HEK293 (cell line): ENCODE measurements at regions not wholly inside any gene's neighbourhood (a gene's known extent, or its start where the extent isn't known, plus 50 kb on each side); places are given as distances from the start of the nearest gene placed in this dataset.

Source experiments
- CTCF ChIA-PET: fragments of 350-600 bp; formaldehyde crosslinking; extraction: SDS; loops from one replicate; lab custom pipeline; 2021; ENCODE audit warnings: antibody characterized with exemption; lab: Yijun Ruan, JAX
- POLR2A ChIA-PET: fragments of 300-600 bp; formaldehyde crosslinking; extraction: SDS; loops from one replicate; lab custom pipeline; 2020; ENCODE audit warnings: antibody characterized with exemption, inconsistent platforms; lab: Yijun Ruan, JAX
- H3K27ac ChIP-seq: fragments of 200-500 bp; sonication (Bioruptor generic); 2 replicates; pipeline ENCODE4 v1.5.1; 2014; ENCODE audit warnings: low read depth, low read length, control low read depth, inconsistent platforms; ENCODE audit errors: extremely low read depth
- H3K36me3 ChIP-seq, 2 experiments: fragments of 200-500 bp in 1 of 2; sonication (Bioruptor generic) in 1 of 2; 1 replicate in 1 of 2; 2 replicates in 1 of 2; pipeline ENCODE4 v1.5.1; 2014 to 2017; ENCODE audit warnings: inconsistent platforms in 2 of 2, low read length in 2 of 2; ENCODE audit not compliant: control insufficient read depth in 2 of 2, insufficient read depth in 1 of 2
- H3K4me1 ChIP-seq: fragments of 200-500 bp; sonication (Bioruptor generic); 2 replicates; pipeline ENCODE4 v1.5.1; 2014; ENCODE audit warnings: mild to moderate bottlenecking, low read length, inconsistent platforms; ENCODE audit not compliant: control insufficient read depth, insufficient read depth
- H3K4me3 ChIP-seq: 2 replicates; pipeline ENCODE4 v1.5.1; 2011; ENCODE audit warnings: low read depth, mild to moderate bottlenecking, control low read depth, low read length, moderate library complexity
- H3K9me3 ChIP-seq: fragments of 200-500 bp; sonication (Bioruptor generic); 2 replicates; pipeline ENCODE4 v1.5.1; 2014; ENCODE audit warnings: low read depth, low read length, inconsistent platforms; ENCODE audit not compliant: control insufficient read depth, insufficient read depth
- GLI4 ChIP-seq: fragments of 450-650 bp; formaldehyde crosslinking; IDR thresholded peaks from 2 replicates; pipeline ENCODE4 v1.5.1; 2016; ENCODE audit warnings: missing biosample characterization, missing genetic modification characterization
- HOXA7 ChIP-seq: sonication (generic); formaldehyde crosslinking; IDR thresholded peaks from 2 replicates; pipeline ENCODE4 v1.8.1; 2022; ENCODE audit warnings: missing genetic modification reagents, borderline replicate concordance
- OSR2 ChIP-seq: fragments of 450-650 bp; formaldehyde crosslinking; IDR thresholded peaks from 2 replicates; pipeline ENCODE4 v1.5.1; 2016; ENCODE audit warnings: missing biosample characterization, missing genetic modification characterization
- SETDB1 ChIP-seq: IDR thresholded peaks from one replicate; pipeline ENCODE4 v1.6.1; 2017; ENCODE audit warnings: mild to moderate bottlenecking, low read length, moderate library complexity, mixed read lengths; ENCODE audit not compliant: insufficient read length
- ZFHX2 ChIP-seq: fragments of 450-650 bp; formaldehyde crosslinking; conservative IDR thresholded peaks from 2 replicates; pipeline ENCODE4 v1.5.1; 2016; ENCODE audit warnings: missing biosample characterization, missing genetic modification characterization
- ZFP37 ChIP-seq: fragments of 450-650 bp; formaldehyde crosslinking; IDR thresholded peaks from 2 replicates; pipeline ENCODE4 v1.5.1; 2016; ENCODE audit warnings: missing biosample characterization, missing genetic modification characterization
- ZNF133 ChIP-seq: fragments of 450-650 bp; formaldehyde crosslinking; IDR thresholded peaks from 2 replicates; pipeline ENCODE4 v1.5.1; 2016; ENCODE audit warnings: missing biosample characterization, missing genetic modification characterization
- ZNF184 ChIP-seq: fragments of 450-650 bp; IDR thresholded peaks from 2 replicates; pipeline ENCODE4 v1.5.1; 2018; ENCODE audit warnings: missing biosample characterization, mild to moderate bottlenecking, missing genetic modification characterization
- ZNF202 ChIP-seq: fragments of 450-650 bp; formaldehyde crosslinking; IDR thresholded peaks from 2 replicates; pipeline ENCODE4 v1.5.1; 2016; ENCODE audit warnings: missing biosample characterization, missing genetic modification characterization, borderline replicate concordance
- ZNF248 ChIP-seq: fragments of 450-650 bp; formaldehyde crosslinking; IDR thresholded peaks from 2 replicates; pipeline ENCODE4 v1.5.1; 2017; ENCODE audit warnings: missing biosample characterization, missing genetic modification characterization
- ZNF302 ChIP-seq: fragments of 450-650 bp; formaldehyde crosslinking; IDR thresholded peaks from 2 replicates; pipeline ENCODE4 v1.5.1; 2016; ENCODE audit warnings: missing biosample characterization, missing genetic modification characterization, low read depth
- ZNF311 ChIP-seq: fragments of 450-650 bp; formaldehyde crosslinking; IDR thresholded peaks from 2 replicates; pipeline ENCODE4 v1.5.1; 2017; ENCODE audit warnings: missing biosample characterization, missing genetic modification characterization, borderline replicate concordance
- ZNF473 ChIP-seq: fragments of 450-650 bp; formaldehyde crosslinking; IDR thresholded peaks from 2 replicates; pipeline ENCODE4 v1.5.1; 2017; ENCODE audit warnings: missing biosample characterization, missing genetic modification characterization
- ZNF530 ChIP-seq: fragments of 450-650 bp; formaldehyde crosslinking; IDR thresholded peaks from 2 replicates; pipeline ENCODE4 v1.5.1; 2016; ENCODE audit warnings: low read depth, missing biosample characterization, missing genetic modification characterization
- ZNF544 ChIP-seq: fragments of 450-650 bp; formaldehyde crosslinking; IDR thresholded peaks from 2 replicates; pipeline ENCODE4 v1.5.0; 2017; ENCODE audit warnings: missing biosample characterization, missing genetic modification characterization
- ZNF548 ChIP-seq: fragments of 450-650 bp; formaldehyde crosslinking; IDR thresholded peaks from 2 replicates; pipeline ENCODE4 v1.5.1; 2016; ENCODE audit warnings: missing biosample characterization, missing genetic modification characterization
- ZNF561 ChIP-seq: fragments of 450-650 bp; IDR thresholded peaks from 2 replicates; pipeline ENCODE4 v1.5.1; 2018; ENCODE audit warnings: missing biosample characterization, missing genetic modification characterization, borderline replicate concordance
- ZNF585B ChIP-seq: fragments of 450-650 bp; formaldehyde crosslinking; IDR thresholded peaks from 2 replicates; pipeline ENCODE4 v1.5.1; 2016; ENCODE audit warnings: missing biosample characterization, missing genetic modification characterization
- ZNF658 ChIP-seq: fragments of 450-650 bp; formaldehyde crosslinking; IDR thresholded peaks from 2 replicates; pipeline ENCODE4; 2016; ENCODE audit warnings: missing biosample characterization, missing genetic modification characterization
- ZNF707 ChIP-seq: fragments of 450-650 bp; formaldehyde crosslinking; IDR thresholded peaks from 2 replicates; pipeline ENCODE4 v1.5.1; 2016; ENCODE audit warnings: missing biosample characterization, missing genetic modification characterization
- ZNF777 ChIP-seq: fragments of 450-650 bp; formaldehyde crosslinking; IDR thresholded peaks from 2 replicates; pipeline ENCODE4 v1.5.1; 2017; ENCODE audit warnings: missing biosample characterization, missing genetic modification characterization, borderline replicate concordance
- ZNF837 ChIP-seq: fragments of 450-650 bp; formaldehyde crosslinking; IDR thresholded peaks from 2 replicates; pipeline ENCODE4 v1.5.1; 2016; ENCODE audit warnings: missing biosample characterization, missing genetic modification characterization
- TF ChIP-seq, protein P1 (sequence below): fragments of 450-650 bp; formaldehyde crosslinking; IDR thresholded peaks from 2 replicates; pipeline ENCODE4 v1.5.1; 2016; ENCODE audit warnings: missing biosample characterization, missing genetic modification characterization
- TF ChIP-seq, protein P2 (sequence below): IDR thresholded peaks from 2 replicates; pipeline ENCODE4 v1.6.1; 2011; ENCODE audit warnings: mild to moderate bottlenecking, low read depth, low read length, borderline replicate concordance
- TF ChIP-seq, protein P3 (sequence below): fragments of 450-650 bp; formaldehyde crosslinking; IDR thresholded peaks from 2 replicates; pipeline ENCODE4 v1.5.1; 2016; ENCODE audit warnings: missing biosample characterization, missing genetic modification characterization, low read depth
- TF ChIP-seq, protein P4 (sequence below): fragments of 450-650 bp; formaldehyde crosslinking; IDR thresholded peaks from 2 replicates; pipeline ENCODE4 v1.5.1; 2016; ENCODE audit warnings: missing biosample characterization, missing genetic modification characterization

DNA sequence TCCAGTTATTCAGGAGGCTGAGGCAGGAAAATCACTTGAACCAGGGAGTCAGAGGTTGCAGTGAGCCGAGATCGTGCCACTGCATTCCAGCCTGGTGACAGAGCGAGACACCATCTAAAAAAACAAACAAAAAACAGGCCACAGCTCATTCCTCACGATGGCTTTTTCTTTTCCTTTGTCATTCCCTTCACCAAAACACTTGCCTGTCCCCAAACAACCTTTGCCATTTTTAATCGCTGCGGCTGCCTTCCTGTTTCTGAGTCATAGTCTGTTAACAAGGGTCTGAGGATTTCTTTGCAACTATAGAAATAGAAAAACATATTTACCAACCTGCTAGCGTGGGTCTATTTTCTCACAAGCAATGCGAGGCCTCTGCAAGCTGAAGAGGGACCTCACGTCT, 123.0 kb upstream of the FSTL4 start:
- Histone ChIP-seq H3K4me1 (0 out of 2 replicates have a peak, but pooled peaks cover 3% of the 10 kb centered on the region), H3K36me3 (no peaks in the 10 kb centered on the region), H3K27ac (no peak overlapping the region)
- CTCF ChIA-PET, result interaction anchor here (0.6 kb wide), 1 partner anchor 36 kb away, joined by 4 read pairs; no protein-coding TSS in a partner anchor
- POLR2A ChIA-PET, result no interaction called here
- no peak for TF ChIP-seq ZNF544 (tag by site-specific recombination)
- TF ChIP-seq, protein P1, sequence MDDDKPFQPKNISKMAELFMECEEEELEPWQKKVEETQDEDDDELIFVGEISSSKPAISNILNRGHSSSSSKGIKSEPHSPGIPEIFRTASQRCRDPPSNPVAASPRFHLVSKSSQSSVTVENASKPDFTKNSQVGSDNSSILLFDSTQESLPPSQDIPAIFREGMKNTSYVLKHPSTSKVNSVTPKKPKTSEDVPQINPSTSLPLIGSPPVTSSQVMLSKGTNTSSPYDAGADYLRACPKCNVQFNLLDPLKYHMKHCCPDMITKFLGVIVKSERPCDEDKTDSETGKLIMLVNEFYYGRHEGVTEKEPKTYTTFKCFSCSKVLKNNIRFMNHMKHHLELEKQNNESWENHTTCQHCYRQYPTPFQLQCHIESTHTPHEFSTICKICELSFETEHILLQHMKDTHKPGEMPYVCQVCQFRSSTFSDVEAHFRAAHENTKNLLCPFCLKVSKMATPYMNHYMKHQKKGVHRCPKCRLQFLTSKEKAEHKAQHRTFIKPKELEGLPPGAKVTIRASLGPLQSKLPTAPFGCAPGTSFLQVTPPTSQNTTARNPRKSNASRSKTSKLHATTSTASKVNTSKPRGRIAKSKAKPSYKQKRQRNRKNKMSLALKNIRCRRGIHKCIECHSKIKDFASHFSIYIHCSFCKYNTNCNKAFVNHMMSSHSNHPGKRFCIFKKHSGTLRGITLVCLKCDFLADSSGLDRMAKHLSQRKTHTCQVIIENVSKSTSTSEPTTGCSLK (tag by site-specific recombination), result no peak
- no peak for TF ChIP-seq GLI4 (tag by site-specific recombination)
- no peak for TF ChIP-seq ZNF585B (tag by site-specific recombination)
- TF ChIP-seq ZFHX2, result no peak
- no peak for TF ChIP-seq ZNF184 (tag by site-specific recombination)
- TF ChIP-seq ZNF248 (tag by site-specific recombination), result no peak
- no peak for TF ChIP-seq ZNF561 (tag by site-specific recombination)
- TF ChIP-seq, protein P2, sequence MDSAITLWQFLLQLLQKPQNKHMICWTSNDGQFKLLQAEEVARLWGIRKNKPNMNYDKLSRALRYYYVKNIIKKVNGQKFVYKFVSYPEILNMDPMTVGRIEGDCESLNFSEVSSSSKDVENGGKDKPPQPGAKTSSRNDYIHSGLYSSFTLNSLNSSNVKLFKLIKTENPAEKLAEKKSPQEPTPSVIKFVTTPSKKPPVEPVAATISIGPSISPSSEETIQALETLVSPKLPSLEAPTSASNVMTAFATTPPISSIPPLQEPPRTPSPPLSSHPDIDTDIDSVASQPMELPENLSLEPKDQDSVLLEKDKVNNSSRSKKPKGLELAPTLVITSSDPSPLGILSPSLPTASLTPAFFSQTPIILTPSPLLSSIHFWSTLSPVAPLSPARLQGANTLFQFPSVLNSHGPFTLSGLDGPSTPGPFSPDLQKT, result no peak
- no peak for TF ChIP-seq OSR2 (tag by site-specific recombination)
- no peak for TF ChIP-seq ZNF202
- no peak for TF ChIP-seq ZNF311 (tag by site-specific recombination)
- TF ChIP-seq ZNF133, result no peak
- TF ChIP-seq SETDB1, result no peak
- TF ChIP-seq ZNF548 (tag by site-specific recombination), result no peak
- no peak for TF ChIP-seq ZNF302 (tag by site-specific recombination)
- TF ChIP-seq ZNF837 (tag by site-specific recombination), result no peak
- no peak for TF ChIP-seq ZFP37
- TF ChIP-seq, all 188 proteins: peak for 0
- Histone ChIP-seq H3K9me3 (no peaks in the 10 kb centered on the region), H3K4me3 (no peak overlapping the region)

DNA sequence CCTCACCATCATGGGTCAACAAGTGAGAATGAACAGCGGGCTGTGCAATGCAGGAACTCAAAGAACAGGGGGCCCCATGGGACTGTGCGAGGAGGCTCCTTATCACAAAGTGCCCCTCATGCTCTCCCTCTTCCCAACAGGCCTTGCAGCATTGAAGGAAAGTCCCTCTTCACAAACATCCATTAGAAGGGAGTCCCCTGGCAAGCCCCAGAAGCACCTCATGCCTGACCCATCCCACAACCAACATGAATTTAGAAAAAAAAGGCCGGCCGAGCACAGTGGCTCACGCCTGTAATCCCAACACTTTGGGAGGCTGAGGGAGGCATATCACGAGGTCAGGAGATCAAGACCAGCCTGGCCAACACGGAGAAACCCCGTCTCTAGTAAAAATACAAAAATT, 122.6 kb upstream of the FSTL4 start:
- Histone ChIP-seq H3K27ac (no peak overlapping the region), H3K36me3 (no peaks in the 10 kb centered on the region), H3K4me3 (no peak overlapping the region), H3K9me3 (no peaks in the 10 kb centered on the region), H3K4me1 (0 out of 2 replicates have a peak, but pooled peaks cover 3% of the 10 kb centered on the region)
- ChIA-PET POLR2A (no interaction called here), CTCF (interaction anchor here (0.6 kb wide), 1 partner anchor 35 kb away, joined by 4 read pairs; no protein-coding TSS in a partner anchor)
- TF ChIP-seq, protein P3, sequence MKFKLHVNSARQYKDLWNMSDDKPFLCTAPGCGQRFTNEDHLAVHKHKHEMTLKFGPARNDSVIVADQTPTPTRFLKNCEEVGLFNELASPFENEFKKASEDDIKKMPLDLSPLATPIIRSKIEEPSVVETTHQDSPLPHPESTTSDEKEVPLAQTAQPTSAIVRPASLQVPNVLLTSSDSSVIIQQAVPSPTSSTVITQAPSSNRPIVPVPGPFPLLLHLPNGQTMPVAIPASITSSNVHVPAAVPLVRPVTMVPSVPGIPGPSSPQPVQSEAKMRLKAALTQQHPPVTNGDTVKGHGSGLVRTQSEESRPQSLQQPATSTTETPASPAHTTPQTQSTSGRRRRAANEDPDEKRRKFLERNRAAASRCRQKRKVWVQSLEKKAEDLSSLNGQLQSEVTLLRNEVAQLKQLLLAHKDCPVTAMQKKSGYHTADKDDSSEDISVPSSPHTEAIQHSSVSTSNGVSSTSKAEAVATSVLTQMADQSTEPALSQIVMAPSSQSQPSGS (tag by site-specific recombination), result no peak
- TF ChIP-seq ZNF473 (tag by site-specific recombination) (no peak), ZNF777 (tag by site-specific recombination) (no peak), ZNF707 (no peak), ZNF658 (no peak), ZNF530 (tag by site-specific recombination) (no peak), HOXA7 (CRISPR knock-in tag) (no peak), SETDB1 (no peak)
- TF ChIP-seq, protein P4, sequence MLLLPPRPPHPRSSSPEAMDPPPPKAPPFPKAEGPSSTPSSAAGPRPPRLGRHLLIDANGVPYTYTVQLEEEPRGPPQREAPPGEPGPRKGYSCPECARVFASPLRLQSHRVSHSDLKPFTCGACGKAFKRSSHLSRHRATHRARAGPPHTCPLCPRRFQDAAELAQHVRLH (tag by site-specific recombination), result no peak
